CD4-positive, alpha-beta T cell treated with Interleukin-17A for 1 hour (primary cell): ENCODE measurements at regions not wholly inside any gene's neighbourhood (a gene's known extent, or its start where the extent isn't known, plus 50 kb on each side); places are given as distances from the start of the nearest gene placed in this dataset.

ENCODE experiments used
- DNase-seq: peaks from one replicate; pipeline ENCODE4 v3.0.0-alpha.2; 2020

DNA sequence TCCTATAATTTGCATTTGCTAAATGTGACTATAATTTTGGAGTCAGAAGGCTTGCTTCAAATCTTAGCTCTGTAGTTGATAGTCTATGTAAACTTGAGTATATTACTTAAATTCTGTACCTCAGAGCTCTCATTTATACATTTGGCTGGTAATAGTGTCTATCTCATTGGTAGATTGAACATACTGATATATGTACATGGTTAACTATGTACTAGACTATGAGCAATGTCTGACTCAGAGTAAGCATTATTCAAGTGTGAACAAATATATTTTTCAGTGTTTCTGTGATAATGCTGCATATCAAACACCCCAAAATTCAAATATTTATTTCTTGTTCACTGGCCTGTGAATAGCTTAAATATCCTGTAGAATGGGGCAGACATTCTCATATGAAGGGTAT, 1568.9 kb upstream of the PABPC4L start:
- no peak for DNase-seq

- DNase-seq, result no peak
These were observed 1543.3 kb upstream of the PABPC4L start for GRCh38 chr4:135744928-135745327.

GRCh38 chr4:135741583-135741982, 1540.0 kb upstream of the PABPC4L start:
- no peak for DNase-seq

- DNase-seq, result no peak
These were observed 1537.8 kb upstream of the PABPC4L start for GRCh38 chr4:135739354-135739753.

DNA sequence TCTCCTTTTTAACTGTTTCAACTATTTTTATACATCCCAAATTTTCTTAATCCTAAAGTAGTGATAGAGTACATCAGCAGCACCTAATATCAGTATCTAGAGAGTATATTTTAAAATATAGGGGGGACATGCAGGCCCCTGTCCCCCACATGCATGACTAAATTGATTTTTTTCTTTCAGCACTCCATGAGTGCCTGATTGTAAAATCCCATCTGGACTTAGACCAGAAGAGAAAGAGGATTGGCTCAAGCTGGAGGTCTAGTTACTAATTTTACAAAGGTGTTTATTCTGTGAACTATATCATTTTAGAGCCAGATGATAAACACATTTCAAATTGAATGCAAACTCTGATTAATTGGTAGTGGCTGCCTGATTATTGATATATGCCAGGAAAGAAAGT, 1533.9 kb upstream of the PABPC4L start:
- DNase-seq, result no peak

DNA sequence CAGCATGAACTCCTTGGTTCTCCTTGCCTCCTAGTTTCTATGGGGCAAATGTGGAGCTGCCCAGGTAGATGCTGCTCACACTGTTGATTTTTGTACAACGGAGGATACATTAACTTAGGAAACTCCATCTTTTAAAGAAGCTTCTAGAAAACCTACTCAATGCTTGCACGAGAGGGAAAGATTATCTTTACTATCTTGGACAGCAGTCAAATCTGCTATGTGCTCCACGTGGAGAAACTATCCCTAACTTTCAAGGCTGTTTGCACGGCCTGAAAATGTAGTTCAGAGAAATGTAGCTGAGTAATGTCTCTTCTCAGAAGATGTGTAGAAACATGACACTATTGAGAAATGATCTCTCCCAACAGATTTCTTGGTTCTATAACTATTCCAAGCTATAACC, 1530.9 kb upstream of the PABPC4L start:
- no peak for DNase-seq

- DNase-seq, result no peak
These were observed 1530.1 kb upstream of the PABPC4L start for GRCh38 chr4:135731682-135732081.

- DNase-seq, result no peak
These were observed 1522.8 kb upstream of the PABPC4L start for GRCh38 chr4:135724421-135724820.

DNA sequence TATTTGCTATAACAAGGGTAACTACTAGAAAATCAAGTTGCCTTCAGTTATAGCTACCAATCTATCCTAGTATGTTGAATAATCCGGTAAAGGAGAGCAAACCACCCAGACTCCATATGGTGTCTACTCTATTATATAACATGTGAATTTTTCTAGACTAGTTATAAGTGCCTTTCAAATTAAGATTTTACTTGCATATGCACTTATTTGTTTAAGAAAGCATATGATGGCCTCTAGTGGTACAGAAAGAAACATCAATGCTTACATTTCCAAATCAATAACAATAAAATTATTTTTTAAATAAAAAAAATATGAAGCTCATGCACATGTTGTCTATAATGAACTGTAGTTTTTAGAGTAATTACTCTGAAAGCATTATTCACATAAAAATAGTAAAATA, 1516.4 kb upstream of the PABPC4L start:
- no peak for DNase-seq

GRCh38 chr4:135705343-135705742, 1503.8 kb upstream of the PABPC4L start:
- DNase-seq, result no peak

DNA sequence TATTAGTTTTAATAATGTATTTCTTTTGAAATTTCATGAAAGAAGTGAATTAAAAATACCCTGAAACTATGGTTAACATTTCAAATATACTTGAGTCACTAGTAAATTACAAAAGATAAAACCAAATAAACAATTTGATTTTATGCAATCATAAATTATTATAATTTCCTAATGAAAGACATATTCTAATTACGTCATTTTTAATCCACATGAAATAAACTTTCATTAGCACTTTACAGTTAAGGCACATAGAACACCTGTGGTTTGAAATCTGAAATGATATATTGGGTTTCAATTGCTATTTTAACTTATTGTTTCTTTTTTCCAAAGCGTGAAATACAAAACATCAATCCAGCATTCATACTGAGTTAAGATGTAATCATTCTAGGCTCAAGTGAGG, 1492.5 kb upstream of the PABPC4L start:
- DNase-seq, result no peak

GRCh38 chr4:135684001-135684400, 1482.4 kb upstream of the PABPC4L start:
- no peak for DNase-seq

DNA sequence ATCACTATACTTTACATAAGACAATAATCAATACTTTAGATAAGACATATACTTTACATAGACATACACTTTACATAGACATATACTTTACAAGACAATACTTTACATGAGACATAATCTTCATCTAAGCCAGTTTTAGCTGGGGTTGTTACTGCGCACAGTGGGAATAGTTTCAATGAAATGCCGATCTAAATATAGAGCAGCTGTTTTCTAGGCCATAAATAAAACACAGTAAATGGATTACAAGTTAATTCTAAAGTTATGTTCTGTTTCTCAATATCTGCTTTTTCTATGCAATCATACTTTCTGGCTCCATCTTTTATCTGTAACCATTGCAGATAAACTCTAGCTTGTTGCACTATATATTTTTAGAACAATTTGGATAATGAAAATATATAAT, 1470.6 kb upstream of the PABPC4L start:
- no peak for DNase-seq

DNA sequence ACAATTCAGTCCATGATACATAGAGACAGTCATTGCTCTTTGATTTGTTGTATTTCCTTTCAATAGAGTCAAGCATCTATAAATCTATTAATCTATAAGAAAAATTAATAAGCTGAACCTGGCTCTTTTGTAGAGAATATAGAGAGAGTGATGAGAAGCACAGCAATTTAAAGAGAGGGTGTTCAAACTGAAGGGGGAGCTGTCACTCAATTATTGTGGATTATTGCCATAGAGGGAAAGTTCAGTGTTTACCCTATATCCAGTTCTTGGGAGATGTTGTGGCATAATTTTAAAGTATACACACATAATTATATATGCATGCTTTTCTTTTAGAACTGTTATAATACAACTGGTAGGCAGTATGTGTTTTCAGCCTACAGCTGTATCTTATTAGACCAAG, 1469.0 kb upstream of the PABPC4L start:
- DNase-seq, result no peak
